ENCODE measurements at regions not wholly inside any gene's neighbourhood (a gene's known extent, or its start where the extent isn't known, plus 50 kb on each side); places are given as distances from the start of the nearest gene placed in this dataset.

GRCh38 chr1:172717722-172718465, 59.0 kb downstream of the FASLG start:
- Histone ChIP-seq H4K5ac (ENCODE audit: insufficient read length, low read depth, low read length) (no peak overlapping the region), H2BK120ac (replicated peaks; ENCODE audit: low read depth, low read length) (no peak overlapping the region), H2AK5ac (ENCODE audit: low read depth, low read length) (no peak overlapping the region), H3K4me3 (ENCODE audit: extremely low read depth in 1 of 4, insufficient read depth in 2 of 4, low read depth in 3 of 4, low read length in 4 of 4) (no peak overlapping the region), H3K79me2 (ENCODE audit: control insufficient read depth in 1 of 2, insufficient read depth in 2 of 2, low read length in 2 of 2) (no peaks in the 10 kb centered on the region), H3K14ac (ENCODE audit: insufficient read length) (no peak overlapping the region), H3K4me2 (ENCODE audit: insufficient read depth in 1 of 2, low read depth in 2 of 2, low read length in 2 of 2) (no peak overlapping the region), H3K23me2 (ENCODE audit: low read depth, low read length) (no peaks in the 10 kb centered on the region), H3K4me1 (replicated peaks in 1 of 4; ENCODE audit: control insufficient read depth in 3 of 4, insufficient read depth in 4 of 4, low read length in 3 of 4) (peaks cover 0 to 5% (median 2%) of the 10 kb centered on the region in 4 experiments; a peak in 2 of 7 replicates), H3K4ac (replicated peaks; ENCODE audit: insufficient read length, low read depth, low read length) (no peak overlapping the region), H3K36me3 (ENCODE audit: control insufficient read depth in 2 of 4, insufficient read depth in 4 of 4, low read length in 3 of 4) (no peaks in the 10 kb centered on the region), H3K9me3 (ENCODE audit: insufficient read depth in 2 of 2, low read depth in 1 of 2, low read length in 1 of 2) (no peaks in the 10 kb centered on the region), H2BK12ac (ENCODE audit: low read depth, low read length) (no peak overlapping the region), H2AFZ (ENCODE audit: low read length) (no peak overlapping the region), H3K9ac (replicated peaks in 1 of 4; ENCODE audit: extremely low read depth in 1 of 4, low read depth in 3 of 4, low read length in 3 of 4) (no peak overlapping the region), H4K20me1 (replicated peaks in 1 of 2; ENCODE audit: control insufficient read depth in 1 of 2, insufficient read depth in 2 of 2, low read length in 2 of 2) (no peaks in the 10 kb centered on the region), H3K23ac (ENCODE audit: insufficient read length) (no peak overlapping the region), H3K27me3 (replicated peaks in 1 of 4; ENCODE audit: control insufficient read depth in 3 of 4, extremely low read depth in 1 of 4, insufficient read depth in 3 of 4, low read length in 3 of 4) (no peaks in the 10 kb centered on the region), H3K79me1 (ENCODE audit: low read depth, low read length) (no peaks in the 10 kb centered on the region), H4K8ac (ENCODE audit: extremely low read depth, insufficient read depth, low read length) (no peak overlapping the region), H2BK5ac (ENCODE audit: low read depth, low read length) (no peak overlapping the region), H3K27ac (ENCODE audit: low read depth, low read length) (no peak overlapping the region), H2BK20ac (ENCODE audit: low read length) (no peak overlapping the region), H2BK15ac (ENCODE audit: low read length) (no peak overlapping the region), H3K56ac (replicated peaks; ENCODE audit: insufficient read length, low read depth, low read length) (no peak overlapping the region), H3K18ac (ENCODE audit: extremely low read depth, low read length) (no peak overlapping the region), H4K91ac (replicated peaks; ENCODE audit: insufficient read length, low read length) (no peak overlapping the region)
- ChIA-PET POLR2A (ENCODE audit: partially characterized antibody) (interaction anchor here (0.6 kb wide), 1 partner anchor 674 kb away, joined by 3 read pairs; no protein-coding TSS in a partner anchor), CTCF (ENCODE audit: partially characterized antibody) (interaction anchor here (0.7 to 5.8 kb wide), 11 partner anchors 9 to 638 kb away, joined by 3 to 96 read pairs (median 4); no protein-coding TSS in a partner anchor)
- TF ChIP-seq TEAD4 (IDR thresholded peaks at IDR 0.05; ENCODE audit: low read depth, low read length) (no peak), POLR2AphosphoS5 (IDR thresholded peaks at IDR 0.05; ENCODE audit: low read depth, low read length) (no peak), EZH2 (IDR thresholded peaks at IDR 0.05; ENCODE audit: low read depth, low read length, severe bottlenecking) (no peak), CTCF (IDR thresholded peaks at IDR 0.05; ENCODE audit: control extremely low read depth in 1 of 3, insufficient read depth in 1 of 3, low read depth in 1 of 3, low read length in 3 of 3) (no peak), CREB1 (IDR thresholded peaks at IDR 0.05) (no peak)
- FAIRE-seq (no peak), DNase-seq (ENCODE audit: low read depth in 1 of 2, low spot score in 2 of 2) (no peak)
- 92% methylated on average over 3 of the region's 3 CpGs; no CpG with 5 or more reads in 1 of the 2 experiments for WGBS, 2 experiments (ENCODE audit: extremely low coverage in 1 of 2, insufficient coverage in 1 of 2, insufficient read length in 1 of 2, insufficient replicate concordance in 2 of 2, low coverage in 1 of 2, low lambda C conversion rate in 2 of 2, missing lambda C conversion rate in 1 of 2)

All from H1 (cell line).